Activated naive CD8-positive, alpha-beta T cell treated with anti-CD3 and anti-CD28 coated beads, Interleukin-2, amount 50 U/mL, for 16 hours (primary cell): ENCODE measurements at regions not wholly inside any gene's neighbourhood (a gene's known extent, or its start where the extent isn't known, plus 50 kb on each side); places are given as distances from the start of the nearest gene placed in this dataset.

Source experiments
- DNase-seq: peaks from one replicate; pipeline ENCODE4 v3.0.0-alpha.2; 2020; ENCODE audit warnings: low read depth, low spot score

DNA sequence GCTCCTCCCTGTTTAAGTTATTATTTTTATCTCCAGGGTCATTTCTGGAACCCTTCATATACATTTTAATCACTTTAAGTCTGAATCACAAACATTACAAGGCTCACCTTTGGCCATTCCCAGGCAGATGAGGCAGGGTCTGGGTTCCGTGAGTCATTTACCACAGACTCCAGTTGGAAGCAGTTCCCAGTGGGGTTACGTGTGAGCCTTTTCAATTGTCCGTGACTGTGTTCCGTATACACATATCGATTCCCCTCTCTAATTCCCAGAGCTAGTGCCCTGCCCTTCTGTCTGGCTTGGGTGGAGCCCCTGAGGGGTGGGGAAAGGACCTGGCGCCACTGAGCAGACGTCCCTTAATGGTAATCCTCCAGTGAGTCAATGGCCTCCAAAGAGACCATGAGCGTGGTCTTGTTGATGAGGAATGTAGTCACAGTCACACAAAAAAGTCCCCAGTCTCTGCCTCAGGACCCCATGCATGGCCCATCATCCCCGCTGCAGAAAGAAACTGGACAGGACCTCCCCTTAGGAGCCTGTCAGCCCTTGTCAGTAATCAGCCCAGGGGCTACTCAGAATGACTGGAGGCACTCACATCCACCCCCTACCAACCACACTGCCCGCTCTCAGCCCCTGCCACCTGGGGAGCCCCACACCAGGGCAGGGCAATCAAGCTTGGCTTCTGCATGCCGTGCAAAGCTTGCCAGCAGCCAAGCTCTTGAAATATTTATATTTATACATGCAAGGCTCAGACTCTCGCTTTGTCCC is 144.4 kb downstream of the ZIC5 start:
- no peak for DNase-seq

DNA sequence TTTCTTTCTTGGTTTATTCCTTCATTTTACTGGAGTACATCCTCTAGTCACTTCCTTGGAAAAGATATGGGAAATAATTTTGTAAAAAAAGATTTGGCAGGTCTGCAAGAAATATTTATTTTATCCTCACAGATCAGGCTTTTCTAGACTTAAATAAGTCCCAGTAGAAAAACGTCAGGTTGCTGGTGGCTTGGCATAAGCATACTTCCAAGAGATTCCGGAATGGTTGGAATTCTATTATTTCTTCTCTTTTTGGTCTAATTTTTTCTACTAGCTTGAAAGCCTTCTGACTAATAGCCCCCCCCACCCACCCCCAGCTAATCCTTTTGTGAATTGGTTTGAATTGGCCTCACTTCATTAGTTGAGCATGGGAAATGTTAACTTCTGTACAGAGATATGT is 147.6 kb downstream of the ZIC5 start:
- no peak for DNase-seq

DNA sequence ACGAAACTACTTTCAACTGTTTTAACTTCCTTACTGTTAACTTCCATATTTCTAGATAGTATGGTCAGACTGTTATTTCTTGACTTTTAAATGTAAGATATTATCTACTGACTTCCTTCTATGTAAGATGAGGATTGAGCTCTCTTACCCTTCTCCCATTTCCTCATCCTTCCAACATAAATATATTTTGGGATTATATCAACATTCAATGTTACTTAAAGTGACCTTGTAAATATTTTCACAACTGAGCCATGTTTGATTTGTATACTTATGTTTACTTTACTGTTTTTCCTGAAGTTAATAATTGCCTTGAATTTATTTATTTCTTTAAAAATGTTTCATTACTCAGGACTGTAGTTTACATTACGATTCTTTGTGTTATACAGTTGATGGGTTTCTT is 148.7 kb downstream of the ZIC5 start:
- DNase-seq: no peak

GRCh38 chr13:99821741-99822140 is 149.8 kb downstream of the ZIC5 start:
- no peak for DNase-seq

DNA sequence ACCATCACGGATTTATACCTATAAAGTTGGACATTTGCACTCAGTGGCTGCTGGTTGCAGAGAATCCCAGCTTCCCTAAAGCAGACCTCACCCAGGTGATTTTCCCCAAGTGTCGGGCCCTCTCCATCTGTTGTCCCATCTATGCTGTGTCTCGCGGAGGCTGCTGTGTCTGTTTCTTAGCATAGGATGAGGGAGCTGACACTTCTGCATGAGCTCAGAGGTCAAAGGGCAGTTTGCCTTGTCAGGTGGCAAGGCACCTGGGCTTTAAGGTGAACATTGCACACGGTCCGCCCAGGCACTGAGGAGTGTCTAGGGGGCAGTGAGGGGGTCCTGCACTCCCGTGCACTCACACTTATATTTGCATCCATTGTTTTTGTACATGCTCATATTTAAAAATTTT is 151.6 kb downstream of the ZIC5 start:
- no peak for DNase-seq

- no peak for DNase-seq
These were observed 155.2 kb downstream of the ZIC5 start for GRCh38 chr13:99816321-99816720.

- no peak for DNase-seq
These were observed 158.1 kb downstream of the ZIC5 start for GRCh38 chr13:99813336-99814095.

DNA sequence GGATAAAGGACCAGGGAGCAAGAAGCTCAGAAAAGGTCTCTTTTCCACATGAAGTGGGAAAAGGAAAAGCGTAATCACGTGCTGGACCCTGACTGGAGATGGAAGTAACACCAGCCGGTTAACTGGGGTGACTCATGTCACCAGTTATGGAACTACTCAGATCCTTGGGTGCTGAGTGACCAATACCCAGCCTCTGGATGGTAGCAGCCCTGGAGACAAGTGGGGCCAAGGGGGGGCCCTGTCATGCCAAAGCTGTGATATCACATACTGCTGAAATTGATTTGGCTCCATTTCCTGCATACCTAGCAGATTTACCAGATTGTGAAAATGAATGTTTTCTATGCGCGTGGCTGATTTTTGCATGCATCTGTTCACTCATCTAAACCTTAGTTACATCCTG is 158.9 kb downstream of the ZIC5 start:
- DNase-seq: no peak

DNA sequence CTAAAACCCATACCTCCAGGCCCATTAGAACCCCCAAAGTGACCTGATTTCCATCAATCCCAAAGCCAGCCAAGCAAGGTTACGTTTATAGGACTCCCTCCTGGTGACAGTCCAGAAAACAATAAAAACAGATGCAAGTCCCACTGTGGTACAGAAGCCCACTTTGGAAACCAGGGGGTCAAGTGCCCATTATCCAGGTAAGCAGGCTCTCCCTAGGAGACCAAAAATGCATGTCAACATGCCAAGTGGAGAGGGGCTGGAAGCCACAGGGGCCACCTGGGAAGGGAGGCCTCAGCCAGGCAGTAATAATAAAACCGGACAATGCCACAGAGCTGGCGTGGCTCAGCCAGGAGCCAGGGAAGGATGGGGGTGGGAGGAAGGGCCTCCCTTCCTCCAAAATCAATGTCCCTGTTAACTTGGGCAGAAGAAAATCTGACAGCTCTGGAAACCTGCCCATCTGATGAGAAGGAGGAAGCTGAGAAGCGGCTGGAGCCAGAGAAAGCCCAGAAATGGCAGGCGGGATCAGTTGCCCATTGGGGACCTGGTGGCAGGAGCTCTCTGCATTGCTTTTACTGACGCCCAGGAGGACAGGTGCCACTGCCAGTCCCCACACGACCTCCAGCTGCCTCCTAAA is 160.4 kb downstream of the ZIC5 start:
- DNase-seq: no peak

- no peak for DNase-seq
These were observed 161.6 kb downstream of the ZIC5 start for GRCh38 chr13:99809926-99810325.

GRCh38 chr13:99809496-99809895 is 162.1 kb downstream of the ZIC5 start:
- DNase-seq: no peak

DNA sequence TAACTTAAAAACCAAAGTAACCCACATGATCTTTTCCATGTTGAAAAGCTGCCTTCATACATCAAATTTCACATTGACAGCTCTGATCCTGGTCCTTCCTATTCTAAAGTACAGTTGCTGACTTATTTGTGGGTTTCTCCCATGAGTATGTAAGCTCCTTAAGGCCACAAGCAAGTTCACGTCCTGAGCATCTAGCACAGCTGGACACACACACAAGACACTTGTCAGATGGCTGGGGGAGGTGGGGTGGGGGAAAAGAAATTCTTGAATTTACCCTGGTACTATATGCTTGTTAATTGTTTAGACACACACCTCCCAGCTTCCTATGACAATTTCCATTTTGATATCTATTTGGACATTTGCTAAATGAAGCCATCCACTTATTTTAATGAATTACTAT is 162.8 kb downstream of the ZIC5 start:
- no peak for DNase-seq

DNA sequence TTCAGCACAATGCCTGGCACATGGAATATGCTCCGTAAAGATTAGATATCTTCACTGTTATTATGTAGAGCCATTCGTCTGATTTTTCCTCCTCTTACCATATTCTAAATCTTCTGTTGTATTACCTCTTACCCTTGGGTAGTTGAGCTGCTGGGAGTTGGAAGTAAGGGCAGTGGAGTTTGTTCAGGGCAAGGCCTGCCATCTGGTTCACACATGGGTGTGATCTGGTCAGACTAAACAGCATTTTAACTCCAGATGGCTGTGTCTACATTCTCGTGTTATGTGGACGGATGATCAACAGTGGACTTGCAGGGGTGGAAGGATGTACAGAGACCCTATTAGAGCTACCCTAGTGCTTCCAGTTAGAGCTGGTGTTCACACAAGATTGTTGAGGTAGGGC is 164.9 kb downstream of the ZIC5 start:
- no peak for DNase-seq

- DNase-seq: no peak
These were observed 166.2 kb downstream of the ZIC5 start for GRCh38 chr13:99805361-99805760.

DNA sequence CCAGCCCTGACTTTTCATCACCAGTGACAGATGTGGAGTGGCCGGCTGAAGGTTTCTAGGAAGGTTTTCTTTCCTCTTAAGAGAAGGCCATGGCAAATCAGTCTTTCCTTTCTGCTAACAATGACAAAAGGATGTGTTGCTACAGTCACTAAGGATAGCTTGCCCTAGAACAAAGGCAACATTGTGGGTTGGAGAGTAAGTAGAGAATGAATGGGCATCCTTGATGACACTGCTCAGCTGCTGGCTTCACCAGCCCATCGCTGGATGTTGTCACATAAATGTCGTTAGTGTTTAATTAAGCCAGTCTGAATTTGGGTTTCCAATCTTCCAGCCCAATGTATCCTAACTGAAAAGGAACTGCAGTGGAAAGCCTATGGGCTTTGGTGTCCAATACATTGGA is 168.4 kb downstream of the ZIC5 start:
- no peak for DNase-seq

DNA sequence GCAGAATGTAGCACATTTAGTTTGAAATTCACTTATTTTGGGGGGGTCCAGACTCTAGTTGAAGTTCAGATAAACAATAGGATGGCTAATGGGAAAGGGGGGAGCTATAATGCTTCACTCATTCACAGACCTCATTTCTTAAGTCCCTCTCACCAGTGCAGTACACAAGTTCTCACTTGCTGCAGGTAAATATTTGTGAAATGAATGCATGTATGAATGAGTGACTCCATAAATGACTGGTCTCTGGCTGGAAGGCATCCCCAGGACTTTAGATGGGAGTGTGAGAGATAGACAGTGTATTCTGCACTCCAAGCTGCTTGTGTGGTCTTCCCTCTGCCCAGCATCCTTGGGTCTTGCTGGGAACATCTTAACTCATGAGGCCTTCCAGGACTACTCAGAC is 169.2 kb downstream of the ZIC5 start:
- no peak for DNase-seq

DNA sequence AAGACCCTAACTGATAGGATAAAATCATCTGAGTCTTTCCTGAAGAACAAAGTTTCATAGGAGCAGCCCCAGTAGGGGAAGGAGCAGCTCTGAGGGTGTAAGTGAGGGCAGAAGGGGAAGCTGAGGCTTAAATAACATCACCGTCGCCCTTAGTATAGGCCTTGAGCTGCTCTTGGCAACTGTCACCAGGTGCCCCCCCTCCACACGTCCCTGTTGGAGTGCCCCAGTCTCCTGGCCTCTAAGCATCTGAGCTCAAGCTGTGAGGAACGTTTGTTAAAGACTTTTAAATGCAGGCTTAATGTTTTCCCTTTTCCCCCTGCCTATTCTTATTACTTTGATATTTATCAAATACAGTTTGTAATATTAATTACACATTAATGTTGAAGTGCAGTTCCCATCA is 170.6 kb downstream of the ZIC5 start:
- no peak for DNase-seq

GRCh38 chr13:99800011-99800410 is 171.6 kb downstream of the ZIC5 start:
- no peak for DNase-seq

DNA sequence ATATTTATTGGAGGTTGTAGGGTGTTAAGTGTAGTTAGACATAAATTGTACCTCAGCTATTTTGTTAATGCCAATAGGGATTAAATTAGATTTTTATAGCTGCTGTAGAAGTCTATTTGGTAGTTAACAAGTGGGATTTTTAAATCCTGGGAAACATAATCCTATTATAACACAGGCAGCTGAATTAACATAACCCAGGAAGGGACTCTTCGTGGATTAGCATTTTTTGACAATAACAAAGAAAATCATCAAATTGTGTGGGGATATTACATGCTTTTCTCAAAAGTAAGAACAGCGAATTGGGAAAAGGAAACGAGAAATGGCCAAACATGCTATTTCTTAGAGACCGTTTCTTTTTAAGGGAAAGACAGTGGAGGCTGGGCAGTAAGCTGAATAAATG is 172.8 kb downstream of the ZIC5 start:
- DNase-seq: no peak

- no peak for DNase-seq
These were observed 173.9 kb downstream of the ZIC5 start for GRCh38 chr13:99797691-99798090.

GRCh38 chr13:99796175-99796819 is 175.3 kb downstream of the ZIC5 start:
- no peak for DNase-seq
